Lung (tissue), 11 donors: ENCODE measurements at regions not wholly inside any gene's neighbourhood (a gene's known extent, or its start where the extent isn't known, plus 50 kb on each side); places are given as distances from the start of the nearest gene placed in this dataset.

ENCODE experiments used
- ATAC-seq: fragments of 200-7000 bp; cut with Tn5 transposase; one replicate; pipeline ENCODE4 v1.9.1; 2020; ENCODE audit warnings: moderate number of reproducible peaks; ENCODE audit not compliant: insufficient read depth, low FRiP score
- DNase-seq, 3 donors: peaks; one replicate each; pipeline ENCODE4 v3.0.0-alpha.2; 2013 to 2017
- H3K27ac ChIP-seq, 2 donors: one replicate each; pipeline ENCODE4 v1.5.1; 2013; ENCODE audit warnings: mild to moderate bottlenecking in 2 of 2, moderate library complexity in 2 of 2, control low read depth in 1 of 2, inconsistent platforms in 1 of 2, low read depth in 1 of 2, low read length in 1 of 2
- H3K27me3 ChIP-seq, 3 donors: one replicate each; pipeline ENCODE4 v1.5.1; 2013; ENCODE audit warnings: low read length in 2 of 3; ENCODE audit not compliant: control insufficient read depth in 3 of 3, insufficient read depth in 3 of 3
- H3K36me3 ChIP-seq, 4 donors: one replicate each; pipeline ENCODE4 v1.5.1; 2013; ENCODE audit warnings: low read length in 4 of 4, mild to moderate bottlenecking in 1 of 4, moderate library complexity in 1 of 4; ENCODE audit not compliant: control insufficient read depth in 4 of 4, insufficient read depth in 4 of 4
- H3K4me1 ChIP-seq, 5 donors: one replicate each; pipeline ENCODE4 v1.5.1; 2013; ENCODE audit warnings: low read length in 5 of 5, mild to moderate bottlenecking in 2 of 5, moderate library complexity in 1 of 5; ENCODE audit not compliant: control insufficient read depth in 5 of 5, insufficient read depth in 5 of 5
- H3K4me3 ChIP-seq: one replicate; pipeline ENCODE4 v1.5.1; 2013; ENCODE audit warnings: mild to moderate bottlenecking, control low read depth, moderate library complexity
- H3K9ac ChIP-seq, 2 donors: one replicate each; pipeline ENCODE4 v1.5.1; 2013; ENCODE audit warnings: low read length in 2 of 2, control low read depth in 1 of 2; ENCODE audit not compliant: insufficient read depth in 1 of 2
- H3K9me3 ChIP-seq, 4 donors: one replicate each; pipeline ENCODE4 v1.5.1; 2013; ENCODE audit warnings: low read length in 3 of 4, mild to moderate bottlenecking in 1 of 4, moderate library complexity in 1 of 4; ENCODE audit not compliant: control insufficient read depth in 4 of 4, insufficient read depth in 3 of 4
- WGBS, 2 donors: extraction: QIAGEN DNeasy Blood & Tissue Kit; methylation state at CpG; one replicate each; pipeline ENCODE4 v1.1.7; 2013; 5-methylcytosine and 5-hydroxymethylcytosine counted together
- TF ChIP-seq, protein P1 (sequence below): IDR thresholded peaks from 2 replicates; pipeline ENCODE4 v1.5.1; 2012; ENCODE audit warnings: mild to moderate bottlenecking; ENCODE audit errors: control extremely low read depth, extremely low read depth
- donor health status: control.
- donor health status: control.
- donor health status: Bipolar disorder and iron deficiency.
- donor health status: healthy.
- donor health status: DM: yes; HTN: yes; CAD: no.

DNA sequence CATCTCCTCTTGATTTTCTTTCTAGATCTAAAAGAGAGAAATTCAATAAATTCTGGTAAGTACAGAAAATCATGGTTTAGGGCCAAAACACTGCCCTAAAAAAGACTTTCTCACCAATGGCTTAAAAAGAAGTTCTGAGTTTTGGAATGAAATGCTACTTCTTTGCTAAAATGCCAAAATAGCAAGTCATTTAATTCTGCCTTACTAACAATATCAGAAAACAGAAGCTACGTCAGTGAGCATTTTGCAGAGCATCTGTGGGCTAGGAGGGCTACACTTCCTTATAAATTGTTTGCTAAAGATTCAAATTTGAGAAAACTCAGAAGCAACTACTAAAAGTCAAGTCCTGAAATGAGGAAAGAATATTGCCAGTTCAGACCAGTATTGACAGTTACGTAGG lies 560.8 kb upstream of the CELF2 start:
- H3K9me3 ChIP-seq, result no peaks in the 10 kb centered on the region
- H3K9ac ChIP-seq, result no peak overlapping the region
- ATAC-seq (no peak), DNase-seq (no peak)
- no peaks in the 10 kb centered on the region for H3K27me3 ChIP-seq
- no peaks in the 10 kb centered on the region for H3K36me3 ChIP-seq
- H3K4me3 ChIP-seq, result no peak overlapping the region
- TF ChIP-seq, protein P1, sequence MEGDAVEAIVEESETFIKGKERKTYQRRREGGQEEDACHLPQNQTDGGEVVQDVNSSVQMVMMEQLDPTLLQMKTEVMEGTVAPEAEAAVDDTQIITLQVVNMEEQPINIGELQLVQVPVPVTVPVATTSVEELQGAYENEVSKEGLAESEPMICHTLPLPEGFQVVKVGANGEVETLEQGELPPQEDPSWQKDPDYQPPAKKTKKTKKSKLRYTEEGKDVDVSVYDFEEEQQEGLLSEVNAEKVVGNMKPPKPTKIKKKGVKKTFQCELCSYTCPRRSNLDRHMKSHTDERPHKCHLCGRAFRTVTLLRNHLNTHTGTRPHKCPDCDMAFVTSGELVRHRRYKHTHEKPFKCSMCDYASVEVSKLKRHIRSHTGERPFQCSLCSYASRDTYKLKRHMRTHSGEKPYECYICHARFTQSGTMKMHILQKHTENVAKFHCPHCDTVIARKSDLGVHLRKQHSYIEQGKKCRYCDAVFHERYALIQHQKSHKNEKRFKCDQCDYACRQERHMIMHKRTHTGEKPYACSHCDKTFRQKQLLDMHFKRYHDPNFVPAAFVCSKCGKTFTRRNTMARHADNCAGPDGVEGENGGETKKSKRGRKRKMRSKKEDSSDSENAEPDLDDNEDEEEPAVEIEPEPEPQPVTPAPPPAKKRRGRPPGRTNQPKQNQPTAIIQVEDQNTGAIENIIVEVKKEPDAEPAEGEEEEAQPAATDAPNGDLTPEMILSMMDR, result no peak
- WGBS, 2 donors, result 91 to 93% methylated on average over 2 of the region's 2 CpGs
- no peak overlapping the region for H3K27ac ChIP-seq
- H3K4me1 ChIP-seq, result no peaks in the 10 kb centered on the region

DNA sequence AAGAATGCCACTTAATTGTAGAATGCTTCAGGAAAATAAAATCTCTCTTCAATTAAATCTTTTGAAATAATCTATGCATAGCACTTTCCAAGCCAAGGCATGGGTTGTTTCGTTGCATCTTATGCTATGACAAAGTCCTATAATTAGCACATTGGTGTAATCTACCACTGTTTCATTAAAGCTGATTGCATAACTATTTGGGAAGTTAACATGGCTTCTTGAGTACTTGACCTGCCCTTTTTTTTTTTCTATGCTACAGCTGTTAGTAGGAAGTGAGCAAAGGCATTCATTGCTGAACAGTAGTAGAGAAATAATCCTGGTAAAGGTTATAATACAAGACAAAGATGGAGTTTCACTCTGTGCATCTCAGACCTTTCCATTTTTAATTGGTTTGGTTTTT lies 557.2 kb upstream of the CELF2 start:
- TF ChIP-seq, protein P1, result no peak
- no peak overlapping the region for H3K4me3 ChIP-seq
- peaks cover 0 to 2% (median 0%) of the 10 kb centered on the region in 3 donors for H3K27me3 ChIP-seq
- no peaks in the 10 kb centered on the region for H3K9me3 ChIP-seq
- no peak overlapping the region for H3K27ac ChIP-seq
- DNase-seq, result no peak
- H3K4me1 ChIP-seq, result no peaks in the 10 kb centered on the region
- no peak for ATAC-seq
- no peaks in the 10 kb centered on the region for H3K36me3 ChIP-seq
- H3K9ac ChIP-seq, result no peak overlapping the region
- WGBS, 2 donors, result 21 to 33% methylated on average over 1 of the region's 1 CpG

GRCh38 chr10:10462151-10462941 lies 555.3 kb upstream of the CELF2 start:
- WGBS, 2 donors, result 73 to 81% methylated on average over 16 of the region's 16 CpGs
- Histone ChIP-seq H3K27me3 (peaks cover 0 to 2% (median 0%) of the 10 kb centered on the region in 3 donors), H3K9ac (no peak overlapping the region), H3K9me3 (no peaks in the 10 kb centered on the region), H3K4me3 (no peak overlapping the region), H3K27ac (no peak overlapping the region), H3K36me3 (no peaks in the 10 kb centered on the region), H3K4me1 (no peaks in the 10 kb centered on the region)
- ATAC-seq (no peak), DNase-seq (no peak)
- TF ChIP-seq, protein P1, result no peak
